ENCODE measurements at regions not wholly inside any gene's neighbourhood (a gene's known extent, or its start where the extent isn't known, plus 50 kb on each side); places are given as distances from the start of the nearest gene placed in this dataset.
A peak's percentile ranks its signal among the peaks of the same experiment; 100 is the strongest.
"Not testable (repeated sequence)": the region's sequence is repeated elsewhere in the genome, so short reads cannot be mapped to it uniquely, and the experiment has no call there.

DNA sequence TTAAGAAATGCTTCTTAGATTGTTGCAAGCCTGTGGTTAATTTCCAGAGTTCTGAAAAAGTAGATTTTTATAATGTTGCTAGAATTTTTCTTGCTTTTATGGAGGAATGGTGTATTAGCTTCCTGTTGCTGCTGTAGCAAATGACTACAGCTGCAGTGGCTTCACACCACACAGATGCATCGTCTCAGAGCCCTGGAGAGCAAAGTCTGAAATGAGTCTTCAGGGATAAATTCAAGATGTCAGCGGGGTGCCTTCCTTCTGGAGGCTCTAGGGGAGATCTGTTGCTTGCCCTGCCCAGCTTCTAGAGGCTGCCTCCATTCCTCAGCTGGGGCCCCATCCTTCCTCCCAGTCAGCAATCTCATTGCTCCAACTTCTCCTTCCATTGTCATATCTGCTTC is 187.8 kb downstream of the ZNF516 start:
- Mint-ChIP-seq H3K36me3 (ENCODE audit: low read depth) (no peaks in the 10 kb centered on the region), H3K27ac (no peak overlapping the region), H3K4me3 (no peak overlapping the region), H3K27me3 (peaks cover 2% of the 10 kb centered on the region), H3K4me1 (no peaks in the 10 kb centered on the region), H3K9me3 (no peaks in the 10 kb centered on the region)
- DNase-seq (no peak), ATAC-seq (no peak)

DNA sequence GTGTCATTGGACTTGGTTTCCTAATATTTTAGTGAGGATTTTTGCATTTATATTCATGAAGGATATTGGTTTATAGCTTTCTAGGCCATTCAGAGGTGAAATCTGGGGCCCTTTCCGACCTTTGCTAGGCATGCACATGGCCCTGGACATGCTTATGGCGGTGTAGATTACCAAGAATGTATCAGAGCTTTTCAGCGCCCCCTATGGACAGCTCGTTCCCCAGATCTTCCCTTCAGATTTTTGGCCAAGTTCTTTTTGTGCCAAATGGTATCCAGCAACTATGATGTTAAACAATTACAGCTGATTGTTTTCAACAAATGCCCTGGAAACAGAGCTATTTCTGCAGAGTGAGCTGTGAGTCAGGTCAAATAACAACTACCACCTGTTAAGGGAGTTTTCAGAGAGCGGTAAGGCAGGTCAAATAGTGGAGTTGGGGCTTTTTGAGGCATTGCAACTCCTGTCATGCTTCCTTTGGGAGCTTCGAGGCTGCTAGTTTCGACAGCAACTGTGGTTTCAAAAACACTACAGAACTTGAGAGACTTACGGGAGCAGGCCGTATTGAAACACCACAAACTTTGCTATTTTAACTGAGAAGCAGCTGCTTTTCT is 188.3 kb downstream of the ZNF516 start:
- ATAC-seq (no peak), DNase-seq (no peak)
- Mint-ChIP-seq H3K36me3 (ENCODE audit: low read depth) (no peaks in the 10 kb centered on the region), H3K4me1 (no peaks in the 10 kb centered on the region), H3K27me3 (peaks cover 2% of the 10 kb centered on the region), H3K9me3 (no peaks in the 10 kb centered on the region), H3K4me3 (no peak overlapping the region), H3K27ac (no peak overlapping the region)

DNA sequence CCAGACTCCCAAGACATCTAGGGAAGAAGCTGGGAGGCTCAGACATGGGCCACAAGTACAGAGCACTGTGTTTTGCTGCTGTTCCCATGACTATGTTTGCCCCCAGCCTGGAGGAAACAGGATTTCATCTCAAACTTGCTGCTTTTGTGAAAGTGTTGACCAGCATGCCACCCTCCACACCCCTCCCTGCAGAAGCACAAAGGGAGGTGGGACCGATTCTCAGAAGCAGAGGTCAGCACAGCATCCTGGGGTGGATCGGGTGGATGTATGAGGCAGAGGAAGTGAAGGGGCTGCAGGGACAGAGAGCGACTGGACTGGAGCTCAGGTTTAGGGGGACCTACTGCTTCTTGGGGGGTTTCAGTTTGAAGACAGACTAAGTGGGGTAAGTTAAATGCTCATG is 209.2 kb downstream of the ZNF516 start:
- Mint-ChIP-seq H3K27ac (no peak overlapping the region), H3K4me1 (no peaks in the 10 kb centered on the region)

DNA sequence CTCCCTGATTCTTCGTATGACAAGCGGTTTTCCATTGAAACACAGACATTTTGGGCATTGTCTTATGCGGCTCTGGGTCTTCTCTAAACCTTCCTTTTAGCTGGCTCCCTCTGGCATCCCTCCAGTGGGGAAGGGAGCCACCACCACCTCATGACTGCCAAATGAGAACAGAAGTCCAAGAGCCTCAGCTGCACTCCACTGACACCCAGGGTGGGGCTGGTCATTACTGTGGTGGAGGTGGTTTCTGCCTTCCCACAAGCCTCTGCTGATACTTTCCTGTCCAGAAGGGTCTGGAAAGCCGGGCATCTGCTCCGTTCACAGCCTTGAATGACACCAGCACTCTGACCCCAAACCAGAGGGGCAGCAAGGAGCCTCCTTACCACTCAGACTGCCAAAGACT is 213.5 kb downstream of the ZNF516 start:
- Mint-ChIP-seq H3K9me3 (no peaks in the 10 kb centered on the region), H3K27me3 (peaks cover 2% of the 10 kb centered on the region), H3K4me3 (no peak overlapping the region), H3K4me1 (no peaks in the 10 kb centered on the region), H3K27ac (no peak overlapping the region), H3K36me3 (ENCODE audit: low read depth) (no peaks in the 10 kb centered on the region)
- DNase-seq (no peak), ATAC-seq (no peak)

More for the DNA sequence above, 209.2 kb downstream of the ZNF516 start:
- no peak overlapping the region for H3K4me3 Mint-ChIP-seq
- DNase-seq = no peak
- peaks cover 2% of the 10 kb centered on the region for H3K27me3 Mint-ChIP-seq
- peaks cover 3% of the 10 kb centered on the region for H3K9me3 Mint-ChIP-seq
- no peak for ATAC-seq
- H3K36me3 Mint-ChIP-seq (ENCODE audit: low read depth) = no peaks in the 10 kb centered on the region

DNA sequence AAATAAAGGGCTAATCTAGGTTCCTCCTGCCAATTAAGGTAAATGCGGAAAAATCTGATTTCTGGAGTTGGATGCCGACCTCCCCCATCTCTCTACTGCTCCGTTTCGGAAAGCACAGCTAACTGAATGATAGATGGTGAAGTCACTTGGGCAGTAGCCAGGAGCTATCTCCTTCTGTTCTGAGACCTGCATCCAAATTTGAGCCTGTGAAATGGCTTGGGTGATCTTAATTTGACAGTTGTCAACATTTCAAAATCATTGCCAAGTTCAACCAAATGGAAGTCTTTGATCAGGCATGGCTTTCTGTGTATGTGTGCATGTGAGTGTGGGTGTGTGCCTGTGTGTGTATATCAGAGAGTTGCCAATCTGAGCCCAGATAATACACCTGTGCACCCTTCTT is 217.2 kb downstream of the ZNF516 start:
- Mint-ChIP-seq H3K9me3 (no peaks in the 10 kb centered on the region), H3K27me3 (no peaks in the 10 kb centered on the region), H3K27ac (no peak overlapping the region), H3K36me3 (ENCODE audit: low read depth) (no peaks in the 10 kb centered on the region), H3K4me3 (no peak overlapping the region), H3K4me1 (no peaks in the 10 kb centered on the region)
- ATAC-seq = no peak
- no peak for DNase-seq

DNA sequence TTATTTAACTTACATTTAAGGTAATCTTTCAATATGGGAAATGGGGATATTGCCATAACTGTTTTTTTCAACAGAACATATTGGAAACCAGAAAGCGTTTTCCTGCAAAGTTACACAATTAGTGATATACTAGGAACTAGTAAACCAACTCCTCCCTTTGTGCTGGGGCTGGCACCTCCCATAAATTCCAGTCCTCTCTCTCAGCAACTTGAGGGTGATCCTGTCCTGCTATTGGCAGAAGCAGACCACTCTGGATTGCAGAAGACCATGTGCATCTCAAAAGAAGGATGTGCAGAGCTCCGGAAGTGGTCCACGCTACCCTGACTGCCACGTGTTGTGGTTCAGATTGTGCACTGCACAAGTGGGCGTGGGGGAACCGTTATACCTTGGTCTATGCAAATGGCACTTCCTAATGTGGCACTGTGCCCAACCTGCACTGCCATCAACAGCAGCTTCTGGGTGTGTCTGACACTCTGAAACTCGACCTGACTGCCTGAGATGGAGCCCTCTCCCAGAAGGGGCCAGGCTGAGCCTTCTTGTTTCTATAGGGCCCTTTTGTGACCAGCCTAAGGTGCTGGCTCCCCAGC is 219.2 kb downstream of the ZNF516 start:
- Mint-ChIP-seq H3K4me3 (no peak overlapping the region), H3K9me3 (no peaks in the 10 kb centered on the region)
- no peak for ATAC-seq

DNA sequence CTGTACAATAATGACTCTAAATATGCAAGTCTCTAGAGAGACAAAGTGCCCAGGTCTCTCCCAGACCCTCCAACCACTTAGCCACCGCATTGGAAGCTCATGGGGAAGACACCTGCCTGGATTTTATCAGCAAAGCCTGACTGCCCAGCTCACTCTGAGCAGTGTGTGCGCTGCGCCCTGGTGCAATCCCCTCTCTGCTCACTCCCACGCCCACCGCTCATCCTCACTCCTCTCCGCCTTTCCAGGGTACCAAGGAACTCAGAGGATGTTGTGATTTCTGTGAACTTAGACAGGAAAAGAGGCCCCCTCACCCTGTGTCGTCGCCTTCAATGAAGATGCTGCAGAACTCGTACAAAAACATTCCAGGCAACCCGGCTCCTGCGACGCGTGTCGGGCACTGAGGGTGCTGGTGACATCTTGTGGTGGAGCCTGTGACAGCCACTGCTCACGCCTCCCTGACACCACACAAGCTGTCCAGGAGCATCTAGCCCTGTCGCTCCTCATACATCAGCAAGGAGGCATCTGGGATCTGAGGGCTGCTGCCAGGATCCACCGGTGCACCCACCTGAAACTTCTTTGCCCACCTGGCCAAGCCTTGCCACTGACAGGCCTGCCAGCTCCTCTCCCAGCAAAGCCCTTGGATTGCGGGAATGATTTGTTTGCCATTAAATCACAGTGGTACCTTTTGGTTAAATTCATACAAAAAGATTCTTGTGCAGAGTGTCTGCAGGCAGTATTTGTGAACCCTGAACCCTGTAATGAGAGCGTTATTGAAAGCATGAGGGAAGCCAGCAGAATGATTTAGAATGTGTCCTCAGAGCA is 220.4 kb downstream of the ZNF516 start:
- Mint-ChIP-seq H3K27ac (no peak overlapping the region), H3K4me1 (no peaks in the 10 kb centered on the region), H3K36me3 (ENCODE audit: low read depth) (no peaks in the 10 kb centered on the region), H3K4me3 (no peak overlapping the region), H3K9me3 (no peaks in the 10 kb centered on the region), H3K27me3 (no peaks in the 10 kb centered on the region)
- no peak for DNase-seq
- ATAC-seq = no peak

More for the DNA sequence above, 219.2 kb downstream of the ZNF516 start:
- no peaks in the 10 kb centered on the region for H3K27me3 Mint-ChIP-seq
- H3K36me3 Mint-ChIP-seq (ENCODE audit: low read depth) = no peaks in the 10 kb centered on the region
- no peaks in the 10 kb centered on the region for H3K4me1 Mint-ChIP-seq
- DNase-seq = no peak
- H3K27ac Mint-ChIP-seq = no peak overlapping the region

DNA sequence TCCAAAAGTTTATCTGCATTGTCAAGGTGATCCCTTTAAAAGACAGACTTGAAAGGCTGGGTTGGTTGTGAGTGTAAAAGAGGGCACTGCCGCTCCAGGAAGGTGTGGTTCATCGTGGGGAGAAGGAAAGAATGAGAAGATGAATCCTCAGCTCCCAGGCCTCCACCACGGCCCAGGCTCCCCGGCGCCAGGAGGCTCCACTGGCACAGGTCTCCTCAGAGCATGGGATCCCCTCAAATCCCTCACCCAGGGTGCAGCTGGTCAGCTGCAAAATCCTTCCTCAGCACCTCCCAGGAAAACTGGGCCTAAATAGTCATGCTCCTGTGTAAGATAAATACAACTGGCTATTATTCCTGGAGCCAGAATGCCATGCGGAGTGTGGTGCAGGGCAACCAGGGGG is 221.1 kb downstream of the ZNF516 start:
- Mint-ChIP-seq H3K27ac (no peak overlapping the region), H3K27me3 (no peaks in the 10 kb centered on the region), H3K9me3 (no peaks in the 10 kb centered on the region), H3K4me3 (no peak overlapping the region), H3K36me3 (ENCODE audit: low read depth) (no peaks in the 10 kb centered on the region), H3K4me1 (no peaks in the 10 kb centered on the region)
- DNase-seq (no peak), ATAC-seq (no peak)

DNA sequence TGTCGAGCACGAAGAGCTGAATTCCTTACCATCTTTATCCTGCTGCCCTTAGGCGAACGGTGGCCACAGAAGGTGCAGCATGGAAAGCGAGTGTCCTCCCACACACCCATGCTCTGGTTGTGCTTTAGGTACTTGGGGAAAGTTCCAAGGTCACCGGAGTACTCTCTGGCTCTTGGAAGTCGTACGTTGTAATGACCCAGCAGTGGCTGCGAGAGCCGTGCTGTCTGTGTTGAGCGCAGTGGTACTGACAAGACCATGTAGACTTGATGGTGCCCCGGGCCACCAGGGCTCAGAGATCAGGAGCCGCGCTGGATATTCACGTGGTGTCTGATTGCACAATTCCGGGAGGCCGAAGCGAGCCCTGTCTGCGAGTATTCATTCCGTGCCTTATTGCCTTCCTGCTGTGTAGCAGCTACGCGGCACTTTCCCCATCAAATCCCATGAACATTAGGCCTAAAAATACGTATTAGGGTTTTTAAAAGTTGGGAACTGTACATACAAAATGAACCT is 222.0 kb downstream of the ZNF516 start:
- Mint-ChIP-seq H3K4me1 (no peaks in the 10 kb centered on the region), H3K27ac (no peak overlapping the region), H3K36me3 (ENCODE audit: low read depth) (no peaks in the 10 kb centered on the region), H3K27me3 (no peaks in the 10 kb centered on the region), H3K4me3 (no peak overlapping the region), H3K9me3 (no peaks in the 10 kb centered on the region)
- DNase-seq = no peak
- ATAC-seq = no peak

DNA sequence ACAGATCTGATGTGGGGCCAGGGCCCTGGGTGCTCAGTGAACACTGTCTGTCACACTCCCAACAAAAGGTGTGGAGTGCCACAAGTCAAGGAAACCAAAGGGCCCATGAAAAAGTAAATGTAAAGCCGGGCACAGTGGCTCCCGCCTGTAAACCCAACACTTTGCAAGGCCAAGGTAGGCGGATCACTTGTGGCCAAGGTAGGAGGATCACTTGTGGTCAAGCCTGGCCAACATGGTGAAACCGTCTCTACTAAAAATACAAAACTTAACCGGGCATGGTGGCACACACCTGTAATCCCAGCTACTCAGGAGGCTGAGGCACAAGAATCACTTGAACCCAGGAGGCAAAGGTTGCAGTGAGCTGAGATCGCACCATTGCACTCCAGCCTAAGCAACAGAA is 227.6 kb downstream of the ZNF516 start:
- not testable (repeated sequence) for H3K4me1 Mint-ChIP-seq; H3K27me3 Mint-ChIP-seq; H3K4me3 Mint-ChIP-seq; H3K36me3 Mint-ChIP-seq (ENCODE audit: low read depth); ATAC-seq; DNase-seq; H3K27ac Mint-ChIP-seq; H3K9me3 Mint-ChIP-seq

DNA sequence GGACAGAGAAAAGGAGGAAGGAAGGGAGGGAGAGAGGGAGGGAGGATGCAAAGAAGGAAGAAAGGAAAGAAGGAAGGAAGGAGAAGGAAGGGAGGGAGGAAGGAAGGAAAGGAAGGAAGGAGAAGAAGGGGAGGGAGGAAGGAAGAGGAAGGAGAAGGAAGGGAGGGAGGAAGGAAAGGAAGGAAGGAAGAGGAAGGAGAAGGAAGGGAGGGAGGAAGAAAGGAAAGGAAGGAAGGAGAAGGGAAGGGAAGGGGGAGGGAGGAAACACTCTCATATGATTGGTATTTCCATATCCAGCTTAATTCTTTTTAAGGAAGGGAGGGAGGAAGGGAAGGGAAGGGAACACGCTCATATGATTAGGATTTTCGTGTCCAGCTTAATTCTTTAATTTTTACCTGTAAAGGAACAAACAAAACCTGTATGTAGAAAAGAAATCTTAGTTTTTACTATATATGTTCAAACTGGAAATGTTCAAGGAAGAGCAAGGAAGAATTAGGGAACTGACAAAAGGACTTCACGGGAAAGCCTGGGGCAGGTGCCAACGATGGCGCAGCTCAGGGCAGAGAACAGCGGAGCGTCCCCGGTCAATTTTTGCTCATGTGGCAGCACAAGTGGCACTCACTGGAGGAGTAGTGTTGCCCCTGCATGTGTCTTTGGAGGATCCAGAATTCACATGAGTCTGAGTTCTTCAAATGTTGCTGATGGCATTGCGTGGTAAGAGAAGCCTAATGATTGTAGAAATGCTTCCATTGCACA is 228.6 kb downstream of the ZNF516 start:
- ATAC-seq = no peak
- Mint-ChIP-seq H3K4me3 (no peak overlapping the region), H3K4me1 (no peaks in the 10 kb centered on the region), H3K36me3 (ENCODE audit: low read depth) (no peaks in the 10 kb centered on the region), H3K27ac (no peak overlapping the region), H3K9me3 (no peaks in the 10 kb centered on the region), H3K27me3 (peaks cover 4% of the 10 kb centered on the region)
- DNase-seq = no peak

DNA sequence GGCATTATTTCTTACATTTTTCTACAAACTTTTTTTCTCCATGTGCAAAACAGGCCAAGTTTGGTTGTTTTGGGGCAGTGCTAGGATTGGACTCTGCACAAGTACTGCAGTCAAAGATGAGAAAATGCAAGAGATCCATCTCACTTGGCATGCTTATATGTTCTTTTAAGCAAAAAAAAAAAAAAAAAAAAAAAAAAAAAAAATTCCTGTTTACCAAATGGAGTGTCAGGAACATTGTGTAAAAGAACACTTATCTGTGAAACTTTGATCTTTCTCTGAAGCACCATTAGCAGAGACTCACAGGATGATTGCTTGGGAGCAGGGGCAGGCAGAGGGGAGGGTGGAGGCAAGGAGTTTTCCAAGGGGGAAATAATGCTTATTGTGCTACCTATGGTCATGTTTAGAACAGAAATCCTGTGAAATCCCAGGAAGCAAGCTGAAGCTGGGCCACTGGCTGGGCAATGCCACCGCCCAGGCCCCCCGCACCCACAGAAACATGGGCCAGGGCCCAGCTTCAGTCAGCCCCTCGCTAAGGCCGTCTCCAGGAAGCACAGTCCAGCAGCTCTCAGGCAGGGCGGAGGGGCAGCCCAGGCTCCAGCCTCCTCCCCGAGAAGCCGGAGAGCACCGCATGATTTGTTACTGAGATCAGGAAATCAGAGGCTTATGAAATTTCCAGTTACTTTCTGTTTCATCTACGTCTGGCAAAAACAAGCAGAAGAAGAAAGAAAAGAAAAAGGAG is 229.4 kb downstream of the ZNF516 start:
- Mint-ChIP-seq H3K27me3 (peaks cover 4% of the 10 kb centered on the region), H3K36me3 (ENCODE audit: low read depth) (no peaks in the 10 kb centered on the region), H3K27ac (no peak overlapping the region), H3K4me1 (no peaks in the 10 kb centered on the region), H3K9me3 (no peaks in the 10 kb centered on the region), H3K4me3 (no peak overlapping the region)
- no peak for DNase-seq
- no peak for ATAC-seq

DNA sequence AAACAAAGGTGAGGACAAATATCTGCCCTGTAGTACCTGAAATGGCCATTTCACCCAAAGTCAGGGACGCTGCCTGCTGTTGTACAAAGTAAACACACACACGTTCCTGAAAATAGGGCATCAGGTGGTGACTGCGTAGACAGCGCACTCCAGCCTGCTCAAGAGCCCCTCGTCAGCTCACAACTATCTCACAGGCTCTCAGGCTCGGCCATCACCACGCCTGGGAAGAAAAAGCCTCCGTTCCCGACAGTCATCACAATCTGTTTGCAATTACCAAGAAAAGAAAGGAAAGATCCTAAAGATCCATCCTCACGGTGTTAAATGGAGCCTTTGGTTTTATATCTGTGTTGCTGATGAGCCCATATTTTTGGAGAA is 230.2 kb downstream of the ZNF516 start:
- peaks cover 4% of the 10 kb centered on the region for H3K27me3 Mint-ChIP-seq
- no peak overlapping the region for H3K27ac Mint-ChIP-seq
- no peaks in the 10 kb centered on the region for H3K4me1 Mint-ChIP-seq
- no peak overlapping the region for H3K4me3 Mint-ChIP-seq
- ATAC-seq (no peak), DNase-seq (no peak)
- no peaks in the 10 kb centered on the region for H3K9me3 Mint-ChIP-seq
- no peaks in the 10 kb centered on the region for H3K36me3 Mint-ChIP-seq (ENCODE audit: low read depth)

DNA sequence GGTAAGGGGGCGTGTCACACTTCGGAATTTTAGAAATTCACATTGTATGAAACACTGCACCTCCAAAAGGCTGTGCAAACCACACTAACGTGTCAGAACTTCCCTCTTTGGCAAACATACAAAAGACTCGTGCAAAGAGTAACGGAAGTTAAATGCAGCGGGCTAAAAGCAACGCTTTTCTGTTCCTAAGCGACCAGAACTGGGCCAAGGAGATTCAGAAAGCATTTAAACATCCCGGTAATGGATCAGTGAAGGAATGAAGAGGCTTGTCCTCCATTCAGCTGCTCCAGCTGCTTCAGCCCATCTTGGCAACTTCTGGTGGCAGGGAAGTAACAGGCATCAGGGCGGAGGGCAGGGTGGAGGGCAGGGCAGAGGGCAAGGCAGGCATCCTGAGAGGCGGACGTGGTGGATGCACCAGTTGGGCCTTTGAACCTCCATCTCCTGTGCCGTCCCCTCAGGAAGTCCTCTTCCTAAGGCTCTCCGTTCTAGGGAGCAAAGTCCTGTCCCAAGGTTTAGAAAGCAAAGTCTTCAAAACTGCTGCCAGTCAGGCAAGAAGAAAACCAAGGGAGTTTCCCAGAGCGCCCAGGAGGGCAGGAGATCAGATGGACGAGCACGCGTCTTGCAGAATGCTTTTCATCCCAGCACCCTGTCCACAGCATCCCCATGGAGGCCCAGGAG is 230.7 kb downstream of the ZNF516 start:
- Mint-ChIP-seq H3K4me3 (no peak overlapping the region), H3K36me3 (ENCODE audit: low read depth) (no peaks in the 10 kb centered on the region), H3K4me1 (no peaks in the 10 kb centered on the region), H3K27me3 (peaks cover 4% of the 10 kb centered on the region), H3K27ac (no peak overlapping the region), H3K9me3 (no peaks in the 10 kb centered on the region)
- ATAC-seq (peak; percentile 20), DNase-seq (no peak)

Measured in activated naive CD8-positive, alpha-beta T cell treated with anti-CD3 and anti-CD28 coated beads, Interleukin-2, amount 50 U/mL, for 24 hours (primary cell).